ENCODE measurements at regions not wholly inside any gene's neighbourhood (a gene's known extent, or its start where the extent isn't known, plus 50 kb on each side); places are given as distances from the start of the nearest gene placed in this dataset.

DNA sequence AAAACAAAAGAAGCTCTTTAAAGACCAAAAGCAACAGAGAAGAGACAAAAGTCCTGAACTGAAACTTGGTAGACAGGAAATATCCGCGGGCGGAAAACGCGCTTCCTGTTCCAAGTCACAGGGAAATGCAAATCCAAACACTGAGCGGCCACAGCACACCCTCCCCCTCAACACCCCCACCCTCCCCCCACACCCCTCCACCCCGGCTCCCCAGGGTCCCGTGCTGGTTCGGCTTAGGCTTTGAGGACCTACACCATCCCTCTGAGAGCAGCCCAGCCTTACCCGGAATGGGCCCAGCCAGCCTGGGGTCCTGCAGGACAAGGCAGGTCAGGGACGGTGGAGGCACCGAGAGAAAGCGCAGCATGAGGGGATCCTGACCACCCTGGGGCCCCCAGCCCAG, 160.4 kb downstream of the BRD1 start:
- TF ChIP-seq POLR2A (IDR thresholded peaks at IDR 0.05): no peak
- TF ChIP-seq, protein P1, sequence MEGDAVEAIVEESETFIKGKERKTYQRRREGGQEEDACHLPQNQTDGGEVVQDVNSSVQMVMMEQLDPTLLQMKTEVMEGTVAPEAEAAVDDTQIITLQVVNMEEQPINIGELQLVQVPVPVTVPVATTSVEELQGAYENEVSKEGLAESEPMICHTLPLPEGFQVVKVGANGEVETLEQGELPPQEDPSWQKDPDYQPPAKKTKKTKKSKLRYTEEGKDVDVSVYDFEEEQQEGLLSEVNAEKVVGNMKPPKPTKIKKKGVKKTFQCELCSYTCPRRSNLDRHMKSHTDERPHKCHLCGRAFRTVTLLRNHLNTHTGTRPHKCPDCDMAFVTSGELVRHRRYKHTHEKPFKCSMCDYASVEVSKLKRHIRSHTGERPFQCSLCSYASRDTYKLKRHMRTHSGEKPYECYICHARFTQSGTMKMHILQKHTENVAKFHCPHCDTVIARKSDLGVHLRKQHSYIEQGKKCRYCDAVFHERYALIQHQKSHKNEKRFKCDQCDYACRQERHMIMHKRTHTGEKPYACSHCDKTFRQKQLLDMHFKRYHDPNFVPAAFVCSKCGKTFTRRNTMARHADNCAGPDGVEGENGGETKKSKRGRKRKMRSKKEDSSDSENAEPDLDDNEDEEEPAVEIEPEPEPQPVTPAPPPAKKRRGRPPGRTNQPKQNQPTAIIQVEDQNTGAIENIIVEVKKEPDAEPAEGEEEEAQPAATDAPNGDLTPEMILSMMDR (IDR thresholded peaks at IDR 0.05): no peak

Measured in esophagus squamous epithelium (tissue), 4 donors.